Erythroblast (primary cell): ENCODE measurements at regions not wholly inside any gene's neighbourhood (a gene's known extent, or its start where the extent isn't known, plus 50 kb on each side); places are given as distances from the start of the nearest gene placed in this dataset.

Source experiments
- GATA1 ChIP-seq: IDR thresholded peaks from 2 replicates; pipeline ENCODE4 v1.6.1; 2011; ENCODE audit warnings: low read depth, mild to moderate bottlenecking, control low read depth, low read length, moderate library complexity
- POLR2A ChIP-seq: IDR thresholded peaks from 2 replicates; pipeline ENCODE4 v1.6.1; 2011; ENCODE audit warnings: mild to moderate bottlenecking, low read length

DNA sequence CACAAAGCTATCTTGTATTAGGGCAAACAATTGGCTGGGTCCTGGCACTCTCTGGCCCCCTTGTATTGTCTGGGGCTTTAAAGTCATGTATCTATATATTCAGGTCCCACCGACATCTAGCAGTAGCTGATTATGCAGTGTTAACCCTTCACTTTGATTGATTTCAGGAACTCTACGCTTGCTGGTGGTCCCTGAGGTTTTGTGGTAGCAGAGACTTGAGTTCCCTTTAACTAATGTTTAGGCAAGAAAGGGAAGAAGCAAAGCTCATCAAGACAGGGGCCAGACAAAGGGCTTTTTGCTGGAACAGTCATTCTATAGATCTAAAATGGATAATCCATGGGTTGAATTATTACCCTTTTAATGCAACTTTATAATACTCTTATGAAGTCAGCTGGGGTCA, 95.3 kb upstream of the EPB41L3 start:
- TF ChIP-seq POLR2A = no peak
- TF ChIP-seq GATA1 = no peak
